ENCODE measurements at regions not wholly inside any gene's neighbourhood (a gene's known extent, or its start where the extent isn't known, plus 50 kb on each side); places are given as distances from the start of the nearest gene placed in this dataset.
"Not testable (repeated sequence)": the region's sequence is repeated elsewhere in the genome, so short reads cannot be mapped to it uniquely, and the experiment has no call there.

- DNase-seq (ENCODE audit: low read depth, low spot score), result peak; percentile 33
These were observed 118.1 kb upstream of the SEM1 start for GRCh38 chr7:96827701-96828100.

- not testable (repeated sequence) for DNase-seq (ENCODE audit: low read depth, low spot score)
These were observed 119.5 kb upstream of the SEM1 start for GRCh38 chr7:96829121-96829520.

GRCh38 chr7:96831446-96831845 lies 121.8 kb upstream of the SEM1 start:
- DNase-seq (ENCODE audit: low read depth, low spot score), result no peak

GRCh38 chr7:96832092-96832662 lies 122.5 kb upstream of the SEM1 start:
- DNase-seq (ENCODE audit: low read depth, low spot score), result no peak

GRCh38 chr7:96833676-96834453 lies 124.2 kb upstream of the SEM1 start:
- DNase-seq (ENCODE audit: low read depth, low spot score), result no peak

- no peak for DNase-seq (ENCODE audit: low read depth, low spot score)
These were observed 126.8 kb upstream of the SEM1 start for GRCh38 chr7:96836456-96836855.

GRCh38 chr7:96837593-96837992 lies 127.9 kb upstream of the SEM1 start:
- no peak for DNase-seq (ENCODE audit: low read depth, low spot score)

- DNase-seq (ENCODE audit: low read depth, low spot score), result no peak
These were observed 128.8 kb upstream of the SEM1 start for GRCh38 chr7:96838481-96838880.

- no peak for DNase-seq (ENCODE audit: low read depth, low spot score)
These were observed 145.5 kb upstream of the SEM1 start for GRCh38 chr7:96855139-96855538.

GRCh38 chr7:96855691-96856090 lies 146.0 kb upstream of the SEM1 start:
- no peak for DNase-seq (ENCODE audit: low read depth, low spot score)

GRCh38 chr7:96869538-96869937 lies 135.8 kb upstream of the DLX6 start:
- DNase-seq (ENCODE audit: low read depth, low spot score), result no peak

GRCh38 chr7:96870185-96870584 lies 135.2 kb upstream of the DLX6 start:
- no peak for DNase-seq (ENCODE audit: low read depth, low spot score)

GRCh38 chr7:96870934-96871333 lies 134.4 kb upstream of the DLX6 start:
- DNase-seq (ENCODE audit: low read depth, low spot score), result peak; percentile 9

GRCh38 chr7:96887426-96887825 lies 117.9 kb upstream of the DLX6 start:
- DNase-seq (ENCODE audit: low read depth, low spot score), result no peak

- no peak for DNase-seq (ENCODE audit: low read depth, low spot score)
These were observed 106.2 kb upstream of the DLX6 start for GRCh38 chr7:96899108-96899507.

GRCh38 chr7:96901822-96902445 lies 103.4 kb upstream of the DLX6 start:
- no peak for DNase-seq (ENCODE audit: low read depth, low spot score)

GRCh38 chr7:96903906-96904305 lies 101.4 kb upstream of the DLX6 start:
- DNase-seq (ENCODE audit: low read depth, low spot score), result no peak

GRCh38 chr7:96910486-96910885 lies 94.9 kb upstream of the DLX6 start:
- DNase-seq (ENCODE audit: low read depth, low spot score), result no peak

- DNase-seq (ENCODE audit: low read depth, low spot score), result no peak
These were observed 90.3 kb upstream of the DLX6 start for GRCh38 chr7:96915029-96915428.

- DNase-seq (ENCODE audit: low read depth, low spot score), result no peak
These were observed 85.3 kb upstream of the DLX6 start for GRCh38 chr7:96920064-96920463.

- no peak for DNase-seq (ENCODE audit: low read depth, low spot score)
These were observed 84.6 kb upstream of the DLX6 start for GRCh38 chr7:96920713-96921112.

- DNase-seq (ENCODE audit: low read depth, low spot score), result no peak
These were observed 84.1 kb upstream of the DLX6 start for GRCh38 chr7:96921231-96921630.

GRCh38 chr7:96921771-96922170 lies 83.6 kb upstream of the DLX6 start:
- no peak for DNase-seq (ENCODE audit: low read depth, low spot score)
